ENCODE measurements at regions not wholly inside any gene's neighbourhood (a gene's known extent, or its start where the extent isn't known, plus 50 kb on each side); places are given as distances from the start of the nearest gene placed in this dataset.

DNA sequence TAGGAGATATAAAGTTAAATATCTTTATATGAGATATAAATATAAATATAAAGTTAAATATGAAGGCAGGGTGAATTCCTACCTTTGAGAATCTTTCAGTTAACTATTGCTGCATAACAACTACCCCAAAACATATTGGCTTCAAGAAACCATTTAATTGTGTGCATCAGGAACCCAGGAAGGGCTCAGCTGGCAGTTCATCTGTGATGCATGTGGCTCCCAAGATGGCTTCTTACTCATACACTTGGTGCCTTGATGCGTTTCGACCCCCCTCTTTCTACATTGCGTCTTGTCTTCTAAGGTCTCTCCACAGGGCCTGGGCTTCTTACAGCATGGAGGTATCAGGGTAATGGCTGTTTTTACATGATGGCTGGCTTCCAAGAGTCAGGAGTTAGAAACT lies 253.9 kb upstream of the CRY1 start:
- DNase-seq (ENCODE audit: low spot score): no peak

DNA sequence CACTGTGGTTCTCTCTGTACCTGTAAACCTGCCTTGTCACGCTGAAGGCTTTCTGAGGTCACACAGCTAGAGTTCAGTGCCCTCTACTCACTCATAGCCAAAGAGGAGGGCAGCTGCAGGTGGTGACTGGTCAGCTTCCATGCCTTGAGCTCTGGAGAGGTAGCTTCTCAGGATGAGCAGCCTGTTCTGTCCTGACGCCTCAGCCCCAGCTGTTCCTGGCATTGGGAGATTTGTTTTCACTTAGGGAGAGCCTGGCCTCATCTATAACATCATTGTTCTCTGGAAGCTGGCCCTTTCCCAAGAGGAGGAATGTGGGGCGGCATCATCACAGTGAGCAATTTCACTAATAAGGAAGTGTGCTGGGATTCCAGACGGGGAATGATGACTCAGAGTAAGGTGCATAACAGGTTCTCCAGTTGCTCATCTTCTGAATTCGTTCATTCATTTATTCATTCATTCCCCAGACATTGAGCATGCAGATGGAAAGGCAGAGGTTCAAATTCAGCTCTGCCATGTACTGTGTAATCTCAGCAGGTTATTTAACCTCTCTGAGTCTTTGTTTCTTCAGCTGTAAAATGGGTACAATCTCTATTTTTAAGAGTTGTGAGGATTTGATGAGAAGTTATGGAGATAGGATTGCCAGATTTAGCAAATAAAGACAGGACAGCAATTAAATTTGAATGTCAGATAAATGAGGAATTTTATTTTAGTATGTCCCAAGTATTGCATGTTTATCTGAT lies 255.8 kb upstream of the CRY1 start:
- peak; percentile 67 for DNase-seq (ENCODE audit: low spot score)

DNA sequence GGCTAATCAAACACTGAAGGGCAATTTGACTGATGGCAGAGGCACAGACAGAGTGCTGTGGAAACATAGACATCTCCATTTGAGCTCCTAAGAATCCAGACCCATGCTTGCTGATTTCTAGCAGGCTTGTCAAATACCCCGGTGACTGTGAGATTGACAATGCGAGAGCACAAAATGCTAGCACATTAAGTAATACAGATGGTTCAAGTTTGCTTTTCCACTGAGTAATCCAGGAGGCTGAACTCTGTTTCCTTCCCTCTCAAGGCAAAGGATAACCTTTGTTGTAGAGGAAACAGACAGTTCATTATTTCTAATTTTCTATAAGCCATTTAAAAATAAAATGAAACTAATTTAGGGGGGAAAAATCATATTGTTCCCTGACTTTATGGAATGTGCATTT lies 256.5 kb upstream of the CRY1 start:
- DNase-seq (ENCODE audit: low spot score): no peak

DNA sequence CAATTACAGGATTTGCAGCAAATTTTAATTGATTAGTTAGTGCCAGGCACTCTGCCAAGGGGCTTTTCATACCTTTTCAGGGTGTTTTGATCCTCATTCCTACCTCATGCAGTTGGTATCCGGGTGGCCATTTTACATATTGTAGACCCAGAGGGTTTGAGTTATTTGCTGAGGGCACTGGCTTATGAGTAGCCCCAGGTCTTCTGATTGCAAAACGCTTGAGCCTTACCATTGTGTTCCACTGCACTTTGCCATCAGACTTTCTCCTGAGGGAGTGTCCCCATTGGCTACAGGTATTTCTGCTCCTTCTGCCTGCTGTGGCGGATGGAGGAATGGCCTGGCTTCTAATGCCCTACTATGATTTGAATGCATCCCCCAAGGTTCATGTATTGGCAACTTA lies 257.8 kb upstream of the CRY1 start:
- DNase-seq (ENCODE audit: low spot score): no peak

DNA sequence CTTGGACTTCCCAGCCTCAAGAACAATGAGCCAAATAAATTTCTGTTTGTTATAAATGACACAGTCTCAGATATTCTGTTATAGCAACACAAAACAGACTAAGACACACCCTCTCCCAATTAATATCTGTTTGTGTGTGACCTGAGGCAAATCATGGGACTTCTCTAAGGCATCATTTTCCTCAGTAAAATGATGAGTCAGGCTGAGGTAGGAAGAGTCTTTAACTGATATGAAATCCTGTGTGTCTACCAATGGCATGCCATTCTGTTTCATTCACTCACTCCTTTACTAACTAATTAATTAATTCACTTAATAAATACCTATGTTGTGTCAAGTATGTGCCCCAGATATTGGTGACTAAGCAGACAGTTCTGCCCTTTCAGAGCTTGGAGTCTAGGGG lies 258.4 kb upstream of the CRY1 start:
- no peak for DNase-seq (ENCODE audit: low spot score)

DNA sequence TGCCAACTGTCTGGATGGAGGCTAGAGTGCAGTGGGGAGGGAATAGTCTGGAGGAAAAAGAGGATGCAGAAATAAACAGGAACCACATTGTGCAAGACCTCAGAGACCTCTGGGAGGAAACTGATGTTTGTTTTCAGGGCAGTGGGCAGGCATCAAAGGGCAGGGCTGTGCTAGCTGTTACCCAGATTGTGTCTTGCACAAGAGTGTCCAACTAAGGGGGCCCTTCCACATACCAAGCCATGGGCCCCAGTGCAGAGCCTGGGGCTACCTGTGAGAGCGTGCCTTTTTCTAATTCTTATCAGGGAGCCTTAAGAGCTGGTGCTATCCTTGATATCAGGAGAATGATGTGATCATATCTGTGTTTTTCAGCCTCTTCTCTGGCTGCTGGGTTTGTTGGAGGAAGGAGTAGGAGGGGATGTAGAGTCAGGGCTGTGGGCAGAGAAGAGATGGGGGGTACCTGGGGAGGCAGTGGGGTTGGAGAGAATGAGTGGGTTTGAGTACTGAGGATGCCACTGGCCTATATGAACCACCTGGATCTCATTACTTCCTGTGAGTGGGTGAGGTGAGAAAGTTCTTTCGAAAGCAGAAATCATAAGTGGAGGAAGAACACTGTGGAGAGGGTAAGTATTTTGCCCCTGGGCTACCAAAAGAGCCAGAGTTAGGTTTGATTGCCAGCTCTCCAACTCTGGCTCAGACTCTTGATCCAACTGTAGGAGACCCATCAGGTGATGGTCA lies 259.2 kb upstream of the CRY1 start:
- no peak for DNase-seq (ENCODE audit: low spot score)

DNA sequence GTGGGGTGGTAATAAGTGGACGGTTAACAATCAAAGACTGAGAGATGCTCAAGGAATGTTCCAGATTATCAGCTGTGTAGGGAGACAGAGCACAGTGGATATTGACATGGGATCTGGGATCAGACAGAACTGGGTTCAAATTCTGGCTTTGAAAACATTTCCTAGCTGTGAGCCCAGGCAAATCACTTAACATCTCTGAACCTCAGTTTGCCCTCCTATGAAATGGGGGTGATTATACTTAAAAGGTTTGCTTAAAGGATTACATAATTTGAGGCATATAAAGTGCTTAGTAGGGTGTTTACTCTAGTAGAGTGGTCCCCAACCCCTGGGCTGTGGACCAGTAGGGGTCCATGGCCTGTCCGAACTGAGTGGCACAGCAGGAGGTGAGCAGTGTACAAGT lies 260.0 kb upstream of the CRY1 start:
- DNase-seq (ENCODE audit: low spot score): no peak

DNA sequence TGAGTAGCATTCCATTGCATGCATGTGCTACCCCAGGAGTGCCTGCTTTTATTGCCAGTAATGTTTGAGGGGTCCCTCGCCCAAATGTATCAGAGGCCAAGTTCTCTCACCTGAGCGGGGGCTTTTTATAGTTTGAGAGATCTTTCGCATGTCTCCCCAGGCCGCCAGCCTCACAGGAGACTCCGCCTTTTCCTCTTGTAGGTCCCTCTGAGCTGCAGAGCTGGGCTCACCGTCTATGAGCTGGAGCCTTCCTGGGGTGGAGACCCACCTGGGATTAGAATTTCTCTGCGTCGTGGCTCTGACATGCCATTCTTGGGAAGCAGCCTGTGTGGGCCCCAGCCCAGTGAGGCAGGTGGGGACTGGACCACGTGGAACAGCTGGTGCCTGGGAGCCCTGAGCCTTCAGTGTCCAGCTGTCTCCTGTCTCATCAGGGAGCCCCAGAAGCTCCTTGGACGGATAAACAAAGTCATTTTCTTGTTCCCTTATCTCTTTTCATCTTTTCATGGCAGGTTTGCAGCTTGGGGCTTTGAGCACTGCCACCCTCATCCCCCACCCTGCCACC lies 261.7 kb upstream of the CRY1 start:
- no peak for DNase-seq (ENCODE audit: low spot score)

DNA sequence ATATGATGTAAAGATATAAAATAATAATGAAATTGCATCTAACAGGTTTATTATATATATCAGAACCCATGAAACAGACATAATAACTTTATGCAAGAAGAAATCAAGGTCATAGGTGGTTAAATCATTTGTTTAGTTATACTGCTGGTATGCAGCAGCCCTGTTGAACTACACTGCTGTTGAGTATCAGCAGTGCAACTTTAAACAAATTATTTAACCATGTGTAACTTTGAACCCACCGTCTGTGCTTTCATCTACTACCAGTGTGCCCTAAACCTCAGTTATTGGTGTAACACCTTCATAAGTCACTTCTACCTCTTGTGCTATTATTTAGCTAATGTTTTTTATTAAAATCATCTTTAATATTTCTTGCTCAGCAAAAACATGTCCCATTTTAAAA lies 262.3 kb upstream of the CRY1 start:
- DNase-seq (ENCODE audit: low spot score): no peak

DNA sequence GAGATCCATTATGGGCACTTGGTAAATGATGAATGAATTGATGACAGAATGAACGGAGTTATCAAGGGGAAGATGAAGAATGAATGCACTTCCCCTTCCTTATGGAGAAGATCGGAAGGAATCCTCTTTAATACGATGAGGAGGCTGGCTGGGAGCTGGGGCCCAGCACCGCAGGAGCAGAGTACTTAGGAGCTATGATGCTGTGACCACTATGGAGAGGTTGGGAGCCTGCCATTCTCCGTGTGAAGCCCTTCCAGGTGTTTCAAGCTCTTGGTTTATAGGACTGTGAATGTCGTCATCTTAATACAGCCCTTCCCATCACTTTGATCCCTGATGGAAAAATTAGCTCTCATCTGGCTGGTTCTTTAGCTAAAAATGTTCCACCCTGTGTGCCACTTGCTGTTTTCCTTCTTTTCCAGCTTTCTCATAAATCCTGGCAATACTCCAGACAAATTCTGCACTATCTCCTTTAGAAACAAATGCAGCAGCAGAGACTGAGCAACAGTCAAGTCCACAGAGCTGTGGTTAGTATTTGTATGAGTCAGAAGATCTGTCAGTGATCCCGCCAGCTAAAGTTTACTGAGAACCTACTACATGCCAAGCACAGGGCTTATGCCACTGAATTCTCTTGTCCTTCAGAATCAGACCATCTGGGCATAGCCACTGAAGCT lies 263.1 kb upstream of the CRY1 start:
- peak; percentile 74 for DNase-seq (ENCODE audit: low spot score)

DNA sequence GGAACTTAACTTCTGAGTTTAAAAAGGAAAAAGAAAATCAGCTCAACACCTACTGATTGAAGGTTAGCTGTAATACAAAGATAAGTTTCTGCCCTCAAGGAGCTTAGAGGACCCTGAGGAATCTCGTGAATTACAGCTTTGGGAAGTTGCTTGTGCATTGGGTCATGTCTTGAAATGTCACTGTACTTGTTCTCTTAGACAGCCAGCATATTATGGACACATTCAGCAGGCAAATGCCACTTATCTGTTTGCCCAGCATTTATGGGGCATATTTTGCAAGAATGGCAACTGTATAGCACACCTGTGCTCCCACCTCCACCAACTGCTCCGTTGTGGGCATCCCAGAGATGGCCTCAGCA lies 263.6 kb upstream of the CRY1 start:
- no peak for DNase-seq (ENCODE audit: low spot score)

DNA sequence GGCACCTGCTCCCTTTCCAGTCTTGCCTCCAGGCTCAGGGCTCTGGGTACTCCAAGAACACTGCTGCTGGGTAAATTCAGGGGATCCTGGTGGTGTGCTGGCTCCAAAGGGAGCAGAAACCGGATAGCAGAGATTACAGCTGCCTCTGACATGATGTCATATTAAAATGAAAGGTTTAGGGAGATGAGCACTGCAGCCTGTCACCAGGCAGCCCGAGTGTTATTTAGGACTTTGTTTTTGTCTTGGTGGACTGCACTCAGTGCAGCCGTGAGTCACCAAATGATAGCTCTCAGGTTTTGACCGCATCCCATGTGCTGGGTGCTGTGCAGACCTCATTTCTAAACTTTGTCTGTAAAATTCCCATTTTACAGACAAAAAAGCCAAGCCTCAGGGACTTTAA lies 266.0 kb upstream of the CRY1 start:
- peak; percentile 62 for DNase-seq (ENCODE audit: low spot score)

DNA sequence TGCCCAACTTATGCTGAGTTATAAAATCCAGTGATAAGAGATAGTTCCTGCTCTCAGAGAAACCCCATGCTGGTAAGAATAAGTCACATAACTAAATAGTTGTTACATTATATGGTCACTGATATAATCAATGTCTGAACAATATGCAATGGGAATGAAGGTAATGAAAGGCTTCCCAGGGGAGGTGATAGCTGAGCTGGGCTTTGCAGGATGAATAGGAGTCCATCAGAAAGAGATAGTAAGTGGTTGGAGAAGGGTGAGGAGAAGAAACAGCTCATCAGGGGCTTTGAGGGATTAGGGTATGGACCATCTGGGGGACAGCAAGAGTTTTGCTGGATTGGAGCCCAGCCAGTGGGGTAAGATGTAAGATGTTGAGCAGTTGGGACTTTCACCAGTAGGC lies 266.7 kb upstream of the CRY1 start:
- DNase-seq (ENCODE audit: low spot score): no peak

DNA sequence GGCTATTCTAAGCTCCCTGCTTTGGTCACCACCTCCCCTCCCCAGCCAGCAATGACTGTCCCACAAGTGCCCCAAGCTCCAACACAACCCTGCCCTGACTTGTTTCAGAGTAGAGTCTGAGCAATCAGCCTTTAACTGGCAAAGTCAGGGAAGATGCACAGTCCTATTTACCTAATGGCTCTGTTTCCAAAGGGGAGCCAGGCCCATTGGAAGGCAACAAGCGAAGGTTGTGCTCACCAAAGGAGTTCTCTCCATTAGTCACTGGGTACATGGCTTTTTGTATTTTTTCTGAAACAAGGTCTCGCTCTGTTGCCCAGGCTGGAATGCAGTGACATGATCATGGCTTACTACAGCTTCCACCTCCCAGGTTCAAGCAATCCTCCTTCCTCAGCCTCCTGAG lies 267.1 kb upstream of the CRY1 start:
- DNase-seq (ENCODE audit: low spot score): no peak

DNA sequence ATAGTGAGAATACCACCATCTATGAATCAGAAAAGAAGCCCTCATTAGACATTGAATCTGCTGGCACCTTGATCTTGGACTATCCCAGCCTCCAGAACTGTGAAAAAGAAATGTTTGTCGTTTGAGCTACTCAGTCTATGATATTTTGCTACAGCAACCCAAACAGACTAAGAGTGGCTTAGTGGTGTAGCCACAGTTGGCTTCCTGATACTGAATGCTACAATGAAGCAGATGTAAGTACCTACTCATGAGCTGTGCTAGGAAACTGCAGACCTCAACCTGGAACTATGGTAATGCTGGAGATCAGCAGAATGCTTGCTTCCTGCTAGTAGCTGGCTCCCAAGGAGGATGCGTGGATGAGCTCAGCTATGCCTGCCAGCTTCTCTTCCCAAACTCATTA lies 268.6 kb upstream of the CRY1 start:
- DNase-seq (ENCODE audit: low spot score): no peak

DNA sequence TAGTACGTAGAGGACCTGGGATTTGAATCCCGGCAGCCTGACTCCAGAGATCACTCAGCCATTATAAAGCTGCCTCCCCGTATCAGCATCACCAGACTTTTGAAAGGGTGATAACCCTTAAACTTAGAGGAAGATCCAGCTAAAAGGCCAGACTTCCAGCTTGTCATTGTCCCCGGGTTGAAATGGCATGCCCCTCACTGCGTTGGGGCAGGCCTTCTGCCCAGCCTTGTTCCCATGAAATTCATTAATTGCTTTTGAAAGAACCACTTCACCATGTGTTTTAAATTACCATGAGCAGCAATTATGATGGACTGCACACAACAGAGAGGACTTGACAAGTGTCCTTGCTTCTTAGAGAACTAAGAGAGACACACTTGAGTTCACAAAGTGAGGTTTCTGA lies 269.6 kb upstream of the CRY1 start:
- DNase-seq (ENCODE audit: low spot score): no peak

DNA sequence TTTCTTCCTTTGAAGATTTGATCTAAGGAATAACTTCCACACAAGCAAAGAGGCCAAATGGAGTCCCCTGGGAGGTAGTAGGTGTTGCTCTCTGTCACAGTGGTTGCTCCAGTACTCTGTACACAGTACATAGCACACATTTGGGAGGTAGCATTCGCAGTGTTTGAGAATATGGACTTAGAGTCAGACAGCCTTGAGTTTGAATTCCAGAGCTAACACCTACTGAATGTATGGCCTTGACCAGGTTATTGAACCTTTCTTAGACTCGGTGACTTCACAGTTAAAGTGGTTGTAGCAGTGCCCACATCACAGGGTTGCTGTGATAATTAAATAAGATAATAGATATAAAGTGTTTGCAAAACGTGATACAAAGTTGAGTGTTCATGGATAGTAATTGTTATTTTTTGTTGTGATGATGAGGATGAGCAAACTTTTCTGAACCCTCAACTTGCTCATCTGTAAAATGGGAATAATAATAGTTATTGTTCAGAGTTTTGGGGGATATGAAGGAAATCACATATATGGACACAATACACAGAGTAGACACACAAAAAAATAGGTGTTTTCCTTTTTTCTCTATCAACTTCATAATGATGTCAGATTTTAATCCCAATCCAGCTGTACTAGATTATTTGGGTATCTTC lies 271.6 kb upstream of the CRY1 start:
- no peak for DNase-seq (ENCODE audit: low spot score)

DNA sequence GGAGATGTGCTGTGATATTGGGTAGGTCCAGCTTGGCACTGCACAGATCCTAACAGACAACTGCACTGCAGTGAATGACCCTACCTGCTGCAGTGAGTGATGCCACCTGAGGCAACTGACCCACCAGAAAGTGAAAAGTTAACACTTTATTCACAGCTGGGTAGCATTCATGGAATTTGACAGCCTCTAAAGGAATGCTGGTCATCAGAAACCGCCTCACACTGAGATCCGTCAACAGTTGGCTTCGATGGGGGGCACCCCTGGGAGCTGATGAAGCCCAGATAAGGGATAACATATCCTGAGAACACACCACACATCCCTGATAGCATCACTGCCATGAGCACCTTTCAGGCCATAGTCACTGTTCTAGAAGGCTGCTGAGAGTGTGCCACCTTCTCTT lies 272.4 kb upstream of the CRY1 start:
- no peak for DNase-seq (ENCODE audit: low spot score)

DNA sequence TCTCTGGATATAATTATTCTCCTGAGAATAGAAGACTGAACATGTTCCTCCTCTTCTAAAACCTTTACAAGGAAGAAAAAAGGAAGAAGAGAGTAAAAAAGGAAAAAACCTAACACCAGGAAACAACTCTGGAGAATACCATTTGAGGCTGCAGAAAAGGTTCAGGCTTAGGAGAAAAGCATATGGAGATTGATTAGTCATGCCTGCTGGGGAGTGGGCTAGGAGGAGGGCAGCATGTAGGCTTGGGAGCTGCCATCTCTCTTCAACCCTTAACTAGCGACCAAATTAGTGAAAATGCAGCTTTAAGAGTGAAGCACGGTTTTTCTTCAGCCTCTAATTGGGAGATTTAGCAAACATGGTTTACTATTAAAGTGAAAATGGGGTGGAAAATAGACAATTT lies 273.0 kb upstream of the CRY1 start:
- DNase-seq (ENCODE audit: low spot score): no peak

DNA sequence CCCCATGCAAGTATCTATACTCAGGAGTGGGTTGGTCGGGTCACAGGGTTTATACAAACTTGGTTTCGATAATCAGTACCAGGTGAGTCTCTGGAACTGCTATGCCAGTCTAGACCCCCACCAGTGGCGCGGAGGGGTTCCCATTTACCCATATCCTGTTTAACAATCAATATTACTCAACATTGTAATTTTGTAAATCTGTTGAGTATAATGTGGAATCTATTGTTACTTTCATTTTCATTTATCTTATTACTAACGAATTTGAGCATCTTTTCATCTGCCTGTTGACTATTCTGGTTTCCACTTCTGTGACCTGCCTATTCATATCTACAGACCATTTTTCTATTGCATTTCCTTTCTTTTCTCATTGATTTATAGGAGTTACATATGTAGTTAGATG lies 275.2 kb upstream of the CRY1 start:
- no peak for DNase-seq (ENCODE audit: low spot score)

DNA sequence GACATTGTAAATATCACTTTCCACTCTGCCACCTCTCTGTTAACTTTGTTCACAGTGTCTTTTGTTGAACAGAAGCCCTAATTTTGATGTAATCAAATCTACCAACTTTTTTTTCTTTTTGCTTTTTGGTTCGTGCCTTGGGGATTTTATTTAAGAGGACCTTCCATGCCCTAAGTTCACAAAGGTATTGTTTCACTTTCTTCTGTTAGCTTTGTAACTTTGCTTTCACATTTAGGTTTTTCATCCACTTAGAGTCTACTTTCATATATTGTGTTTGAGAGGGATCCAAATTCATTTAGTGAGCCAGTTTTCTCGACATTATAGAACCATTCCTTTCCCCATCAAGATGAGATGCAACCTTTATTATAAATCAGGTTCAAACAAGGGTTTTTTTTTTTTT lies 275.7 kb upstream of the CRY1 start:
- no peak for DNase-seq (ENCODE audit: low spot score)

DNA sequence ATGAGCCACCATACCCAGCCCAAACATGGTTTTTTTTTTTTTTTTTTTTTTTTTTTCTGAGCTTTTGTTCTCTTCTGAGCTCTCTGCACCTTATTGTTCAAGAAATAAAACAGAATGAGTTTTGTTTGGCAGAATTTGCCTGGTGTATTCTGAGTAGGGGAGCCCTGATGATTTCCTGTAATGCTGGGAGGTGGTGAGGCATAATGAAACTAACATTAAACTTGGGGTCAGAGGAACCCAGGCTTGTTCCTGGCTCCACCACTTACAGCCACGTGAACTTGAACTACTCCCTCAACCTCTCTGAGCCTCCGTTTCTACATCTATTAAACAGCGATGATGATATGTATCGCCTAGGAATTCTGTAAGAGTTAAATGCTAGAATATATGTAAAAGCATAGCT lies 276.3 kb upstream of the CRY1 start:
- DNase-seq (ENCODE audit: low spot score): no peak

DNA sequence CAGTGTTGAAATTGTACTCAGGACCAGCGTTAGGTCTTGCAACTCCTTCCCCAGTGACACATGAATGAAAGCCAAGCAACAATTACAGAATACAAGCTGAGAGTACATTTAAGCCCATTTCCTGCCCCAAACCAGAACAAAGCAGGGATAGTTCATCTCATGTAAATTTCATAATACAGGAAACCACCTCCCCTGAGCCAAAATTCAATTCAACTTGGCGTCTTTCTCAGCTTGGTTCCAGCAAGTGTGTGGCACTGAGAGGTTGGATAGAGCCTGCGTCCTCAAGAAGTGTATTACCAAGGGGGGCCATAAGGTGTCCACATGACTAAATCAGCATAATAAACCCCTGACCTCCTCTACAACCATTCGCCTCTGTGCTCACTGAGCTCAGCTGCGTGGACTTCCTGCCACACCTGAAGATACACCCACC lies 278.9 kb upstream of the CRY1 start:
- DNase-seq (ENCODE audit: low spot score): no peak
